Testis (tissue), 2 donors: ENCODE measurements at regions not wholly inside any gene's neighbourhood (a gene's known extent, or its start where the extent isn't known, plus 50 kb on each side); places are given as distances from the start of the nearest gene placed in this dataset.

Source experiments
- DNase-seq: peaks from one replicate; pipeline ENCODE4 v3.0.0-alpha.2; 2019
- H3K27ac ChIP-seq, 2 donors: fragments of 200-600 bp; sonication (generic); one replicate each; pipeline ENCODE4 v1.5.1; 2019
- H3K27me3 ChIP-seq: fragments of 200-600 bp; sonication (generic); one replicate; pipeline ENCODE4 v1.5.1; 2019
- H3K36me3 ChIP-seq: fragments of 200-600 bp; sonication (generic); one replicate; pipeline ENCODE4 v1.5.1; 2017; ENCODE audit warnings: low read depth; ENCODE audit errors: missing control alignments
- H3K4me1 ChIP-seq: fragments of 200-600 bp; sonication (generic); one replicate; pipeline ENCODE4 v1.5.1; 2019
- H3K4me3 ChIP-seq, 2 donors: fragments of 200-600 bp; sonication (generic); one replicate each; pipeline ENCODE4 v1.5.1; 2017 to 2019
- H3K9me3 ChIP-seq: fragments of 200-600 bp; sonication (generic); one replicate; pipeline ENCODE4 v1.5.1; 2017
- CTCF ChIP-seq, 3 experiments: fragments of 450-650 bp in 2 of 3; fragments of 200-600 bp in 1 of 3; sonication (generic) in 1 of 3; IDR thresholded peaks; one replicate each; pipeline ENCODE4 v1.5.1; 2016 to 2019; ENCODE audit warnings: antibody characterized with exemption in 3 of 3, mild to moderate bottlenecking in 2 of 3, moderate library complexity in 1 of 3
- POLR2A ChIP-seq: fragments of 450-650 bp; IDR thresholded peaks from one replicate; pipeline ENCODE4 v1.6.1; 2017; ENCODE audit warnings: antibody characterized with exemption, mild to moderate bottlenecking, moderate library complexity
- WGBS, 2 donors: methylation state at CpG; one replicate each; pipeline ENCODE4 v1.1.5; 2018; 5-methylcytosine and 5-hydroxymethylcytosine counted together
- intact Hi-C: fragments of 100-400 bp; cut with DNase I; formaldehyde crosslinking; loops from one replicate; pipeline ENCODE4 v1.15.1; 2023; ENCODE audit warnings: low total_unique reads

- TF ChIP-seq CTCF (IDR thresholded peaks at IDR 0.05) = no peak
- TF ChIP-seq POLR2A = no peak
- 93 to 95% methylated on average over 9 of the region's 9 CpGs for whole genome bisulfite sequencing, 2 donors
Measured at GRCh38 chr5:173808079-173808808, 79.9 kb upstream of the CPEB4 start.

GRCh38 chr5:173809014-173809413, 79.1 kb upstream of the CPEB4 start:
- H3K4me1 ChIP-seq = no peaks in the 10 kb centered on the region
- intact Hi-C loops = no loop called here
- no peaks in the 10 kb centered on the region for H3K36me3 ChIP-seq
- no peak overlapping the region for H3K4me3 ChIP-seq
- no peak overlapping the region for H3K27ac ChIP-seq
- no peaks in the 10 kb centered on the region for H3K27me3 ChIP-seq
- WGBS, 2 donors = 50 to 61% methylated on average over 6 of the region's 6 CpGs
- no peak for DNase-seq
- H3K9me3 ChIP-seq = no peaks in the 10 kb centered on the region
- TF ChIP-seq POLR2A = no peak
- no peak for TF ChIP-seq CTCF (IDR thresholded peaks at IDR 0.05)

More at GRCh38 chr5:173808079-173808808, 79.9 kb upstream of the CPEB4 start:
- Histone ChIP-seq H3K4me1 (no peaks in the 10 kb centered on the region), H3K9me3 (no peaks in the 10 kb centered on the region), H3K4me3 (no peak overlapping the region), H3K27ac (no peak overlapping the region), H3K27me3 (no peaks in the 10 kb centered on the region), H3K36me3 (no peaks in the 10 kb centered on the region)
- intact Hi-C loops = no loop called here
- no peak for DNase-seq

- Histone ChIP-seq H3K36me3 (no peaks in the 10 kb centered on the region), H3K9me3 (no peaks in the 10 kb centered on the region), H3K4me3 (no peak overlapping the region), H3K4me1 (no peaks in the 10 kb centered on the region), H3K27ac (no peak overlapping the region), H3K27me3 (no peaks in the 10 kb centered on the region)
- no peak for DNase-seq
- intact Hi-C loops = no loop called here
- no peak for TF ChIP-seq CTCF (IDR thresholded peaks at IDR 0.05)
- TF ChIP-seq POLR2A = no peak
Measured at GRCh38 chr5:173812811-173813550, 75.2 kb upstream of the CPEB4 start.

GRCh38 chr5:173814053-173814452, 74.1 kb upstream of the CPEB4 start:
- Histone ChIP-seq H3K4me3 (no peak overlapping the region), H3K36me3 (no peaks in the 10 kb centered on the region), H3K9me3 (no peaks in the 10 kb centered on the region), H3K27ac (no peak overlapping the region), H3K27me3 (no peaks in the 10 kb centered on the region), H3K4me1 (no peaks in the 10 kb centered on the region)
- no peak for DNase-seq
- TF ChIP-seq CTCF (IDR thresholded peaks at IDR 0.05) (no peak), POLR2A (no peak)
- intact Hi-C loops = no loop called here
